Effector memory CD8-positive, alpha-beta T cell (primary cell): ENCODE measurements at regions not wholly inside any gene's neighbourhood (a gene's known extent, or its start where the extent isn't known, plus 50 kb on each side); places are given as distances from the start of the nearest gene placed in this dataset.
"Not testable (repeated sequence)": the region's sequence is repeated elsewhere in the genome, so short reads cannot be mapped to it uniquely, and the experiment has no call there.

Source experiments
- ATAC-seq: fragments of 150-1000 bp; cut with Tn5 transposase; replicated peaks from 2 replicates; pipeline ENCODE4 v1.10.0; 2021; ENCODE audit warnings: mild to moderate bottlenecking, moderate library complexity
- DNase-seq, 3 experiments: peaks; one replicate each; pipeline ENCODE4 v3.0.0; 2021
- H3K27ac Mint-ChIP-seq, 2 donors: one replicate each; pipeline ENCODE4 v1.8.0; 2022; ENCODE audit warnings: mild to moderate bottlenecking in 2 of 2, mixed read lengths in 2 of 2, moderate library complexity in 2 of 2
- H3K27me3 Mint-ChIP-seq, 2 donors: one replicate each; pipeline ENCODE4 v1.8.0; 2022; ENCODE audit warnings: mixed read lengths in 2 of 2
- H3K36me3 Mint-ChIP-seq: one replicate; pipeline ENCODE4 v1.8.0; 2022; ENCODE audit warnings: mild to moderate bottlenecking, moderate library complexity, mixed read lengths; ENCODE audit not compliant: insufficient read depth
- H3K4me1 Mint-ChIP-seq, 2 donors: one replicate each; pipeline ENCODE4 v1.8.0; 2022; ENCODE audit warnings: low read depth in 2 of 2, mixed read lengths in 2 of 2
- H3K4me3 Mint-ChIP-seq, 2 donors: one replicate each; pipeline ENCODE4 v1.8.0; 2022; ENCODE audit warnings: mild to moderate bottlenecking in 2 of 2, mixed read lengths in 2 of 2, moderate library complexity in 2 of 2
- H3K9me3 Mint-ChIP-seq, 2 donors: one replicate each; pipeline ENCODE4 v1.8.0; 2022; ENCODE audit warnings: mixed read lengths in 2 of 2

DNA sequence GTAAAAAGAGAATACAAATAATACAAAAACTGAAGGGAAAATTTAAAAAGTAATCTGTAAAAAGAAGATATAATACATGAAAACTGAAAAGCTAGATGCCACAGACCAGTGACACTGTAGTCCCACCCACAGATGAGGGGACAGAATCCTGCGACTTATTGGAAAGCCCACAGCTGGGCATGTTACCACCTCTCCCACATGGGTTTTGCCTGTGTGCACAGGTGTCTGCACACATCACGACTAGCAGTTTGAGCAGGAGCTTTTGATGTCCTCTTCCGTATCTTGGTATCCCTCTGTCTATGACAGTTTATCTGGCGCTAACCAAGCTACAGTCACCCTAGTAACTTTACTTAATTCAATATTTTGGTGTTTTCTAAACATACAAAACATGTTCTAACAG lies 291.1 kb upstream of the EXOC2 start:
- no peaks in the 10 kb centered on the region for H3K36me3 Mint-ChIP-seq
- peaks cover 43 to 53% of the 10 kb centered on the region in 2 donors for H3K27me3 Mint-ChIP-seq
- H3K4me3 Mint-ChIP-seq = no peak overlapping the region
- ATAC-seq (no peak), DNase-seq (no peak)
- H3K9me3 Mint-ChIP-seq = no peaks in the 10 kb centered on the region
- H3K4me1 Mint-ChIP-seq = no peaks in the 10 kb centered on the region
- H3K27ac Mint-ChIP-seq = no peak overlapping the region

DNA sequence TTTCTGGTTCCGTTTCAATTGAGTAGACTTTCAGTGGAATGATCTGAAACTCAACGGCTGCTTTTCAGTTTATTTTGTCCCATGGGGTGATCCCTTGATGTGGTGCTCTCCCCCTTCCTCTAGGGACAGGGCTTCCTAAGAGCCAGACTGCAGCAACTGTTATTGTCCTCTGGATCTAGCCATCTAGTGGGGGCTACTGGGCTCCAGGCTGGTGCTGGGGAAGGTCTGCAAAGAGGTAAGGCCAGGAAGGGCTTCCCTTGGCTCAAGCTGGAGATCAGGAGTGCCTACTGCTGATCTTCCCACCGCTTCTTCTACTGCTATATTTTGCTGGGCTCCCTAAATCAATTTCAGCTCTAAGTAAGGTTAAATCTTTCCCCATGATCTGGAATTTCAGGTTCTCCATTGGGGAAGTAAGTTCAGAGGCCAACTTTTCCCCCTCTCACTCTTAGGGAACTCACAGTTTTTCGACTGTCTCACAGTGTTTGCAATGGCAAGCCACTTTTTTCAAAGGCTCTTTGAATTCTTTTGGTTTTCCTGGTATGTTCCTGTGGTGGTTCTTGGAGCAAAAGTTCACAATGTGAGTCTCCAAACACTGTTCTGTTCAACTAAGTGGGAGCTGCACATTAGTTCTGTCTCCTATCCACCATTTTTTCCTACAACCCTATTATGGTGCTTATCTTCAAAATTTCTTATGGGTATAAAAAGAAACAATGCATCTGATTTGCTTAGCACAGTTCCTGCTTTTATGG lies 286.2 kb upstream of the EXOC2 start:
- ATAC-seq (no peak), DNase-seq (no peak)
- H3K9me3 Mint-ChIP-seq = peaks cover 0 to 2% of the 10 kb centered on the region in 2 donors
- H3K27ac Mint-ChIP-seq = no peak overlapping the region
- H3K4me3 Mint-ChIP-seq = no peak overlapping the region
- no peaks in the 10 kb centered on the region for H3K4me1 Mint-ChIP-seq
- no peaks in the 10 kb centered on the region for H3K36me3 Mint-ChIP-seq
- peaks cover 40 to 65% of the 10 kb centered on the region in 2 donors for H3K27me3 Mint-ChIP-seq

DNA sequence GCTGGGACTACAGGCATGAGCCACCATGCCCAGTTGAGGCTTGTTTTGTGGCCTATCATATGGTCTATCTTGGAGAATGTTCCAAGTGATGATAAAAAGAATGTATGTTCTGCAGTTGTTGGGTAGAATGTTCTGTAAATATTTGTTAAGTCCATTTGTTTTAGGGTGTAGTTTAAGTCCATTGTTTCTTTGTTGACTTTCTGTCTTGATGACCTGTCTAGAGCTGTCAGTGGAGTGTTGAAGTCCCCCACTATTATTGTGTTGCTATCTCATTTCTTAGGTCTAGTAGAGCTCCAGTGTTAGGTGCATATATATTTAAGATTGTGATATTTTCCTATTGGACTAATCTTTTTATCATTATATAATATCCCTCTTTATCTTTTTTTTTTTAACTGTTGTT lies 284.3 kb upstream of the EXOC2 start:
- not testable (repeated sequence) for H3K4me1 Mint-ChIP-seq, H3K9me3 Mint-ChIP-seq, H3K4me3 Mint-ChIP-seq, H3K27ac Mint-ChIP-seq, H3K36me3 Mint-ChIP-seq, DNase-seq, ATAC-seq
- H3K27me3 Mint-ChIP-seq = peaks cover 33 to 57% of the 10 kb centered on the region in 2 donors

DNA sequence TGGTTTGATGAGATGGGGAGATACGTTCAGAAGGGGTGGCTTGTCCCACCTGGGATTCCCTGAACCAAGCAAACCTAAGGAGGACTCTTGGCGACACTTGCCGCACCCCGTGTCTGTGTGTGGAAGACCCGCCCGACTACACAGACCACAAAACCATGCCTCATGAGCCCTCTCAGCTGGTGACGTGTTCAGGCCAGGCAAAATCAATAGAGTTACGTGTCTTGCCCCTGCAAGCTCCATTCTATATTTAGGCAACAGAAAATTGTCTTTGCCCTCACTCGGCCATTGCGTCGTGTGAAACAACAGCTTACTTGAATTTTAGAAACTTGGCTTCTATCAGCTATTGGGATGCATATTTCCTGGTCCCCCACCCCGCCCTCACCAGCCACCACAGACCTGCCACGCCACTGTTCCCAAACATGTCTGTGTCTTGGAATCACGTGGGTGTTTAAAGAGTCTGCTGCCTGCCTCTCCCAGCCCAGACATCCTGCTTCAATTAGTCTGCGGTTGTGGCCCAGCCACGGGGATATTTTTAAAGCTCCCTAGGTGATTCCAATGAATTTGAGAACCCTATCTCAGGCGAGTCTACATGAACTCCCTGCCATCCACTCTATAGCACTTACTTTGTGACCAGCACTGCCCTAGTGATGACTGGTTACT lies 279.2 kb upstream of the EXOC2 start:
- Mint-ChIP-seq H3K27ac (no peak overlapping the region), H3K27me3 (peaks cover 0 to 25% of the 10 kb centered on the region in 2 donors), H3K9me3 (peaks cover 0 to 2% of the 10 kb centered on the region in 2 donors), H3K36me3 (no peaks in the 10 kb centered on the region), H3K4me1 (no peaks in the 10 kb centered on the region), H3K4me3 (no peak overlapping the region)
- DNase-seq = no peak
- no peak for ATAC-seq

DNA sequence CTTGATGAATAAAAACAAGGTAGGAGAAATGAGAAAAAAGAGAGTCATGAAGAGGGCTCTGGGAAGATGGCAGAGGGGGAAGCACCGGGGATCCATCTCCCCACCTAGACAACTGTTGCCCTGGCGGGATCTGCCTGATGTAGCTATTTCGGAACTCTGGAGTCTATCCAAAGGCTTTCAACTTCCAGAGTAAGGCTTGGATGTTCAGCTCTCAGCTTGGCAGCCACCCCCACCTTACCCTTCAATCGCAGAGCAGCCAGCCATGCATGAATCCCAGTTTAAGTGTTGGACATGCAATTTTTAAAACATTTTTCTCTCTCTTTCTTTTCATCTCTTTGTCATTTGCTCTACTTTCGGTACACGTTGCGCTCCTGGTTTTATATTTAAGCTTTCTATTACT lies 275.9 kb upstream of the EXOC2 start:
- Mint-ChIP-seq H3K4me3 (no peak overlapping the region), H3K27me3 (peaks cover 21 to 27% of the 10 kb centered on the region in 2 donors), H3K36me3 (no peaks in the 10 kb centered on the region), H3K9me3 (no peaks in the 10 kb centered on the region), H3K27ac (no peak overlapping the region), H3K4me1 (no peaks in the 10 kb centered on the region)
- ATAC-seq (no peak), DNase-seq (no peak)

DNA sequence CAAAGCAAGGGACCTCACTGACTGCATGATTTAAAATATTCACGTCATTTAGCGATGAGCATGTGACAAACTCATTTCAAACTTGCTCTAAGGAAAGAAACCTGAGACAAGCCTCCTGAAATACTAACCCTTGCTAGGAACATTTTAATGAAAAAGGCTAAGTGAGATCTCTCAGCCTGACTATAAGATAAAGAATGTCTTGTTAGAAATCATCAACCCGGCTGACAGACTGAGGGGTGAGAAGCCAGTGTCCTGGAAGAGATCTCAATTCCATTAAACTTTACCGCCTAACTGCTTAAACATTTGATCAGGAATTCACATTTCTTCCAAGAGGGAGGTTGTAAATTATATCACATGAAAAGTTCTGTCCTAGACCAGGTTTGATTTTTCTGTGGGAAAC lies 274.8 kb upstream of the EXOC2 start:
- H3K4me1 Mint-ChIP-seq = no peaks in the 10 kb centered on the region
- ATAC-seq (no peak), DNase-seq (no peak)
- no peak overlapping the region for H3K4me3 Mint-ChIP-seq
- H3K9me3 Mint-ChIP-seq = no peaks in the 10 kb centered on the region
- H3K36me3 Mint-ChIP-seq = no peaks in the 10 kb centered on the region
- peaks cover 32 to 38% of the 10 kb centered on the region in 2 donors for H3K27me3 Mint-ChIP-seq
- H3K27ac Mint-ChIP-seq = no peak overlapping the region

DNA sequence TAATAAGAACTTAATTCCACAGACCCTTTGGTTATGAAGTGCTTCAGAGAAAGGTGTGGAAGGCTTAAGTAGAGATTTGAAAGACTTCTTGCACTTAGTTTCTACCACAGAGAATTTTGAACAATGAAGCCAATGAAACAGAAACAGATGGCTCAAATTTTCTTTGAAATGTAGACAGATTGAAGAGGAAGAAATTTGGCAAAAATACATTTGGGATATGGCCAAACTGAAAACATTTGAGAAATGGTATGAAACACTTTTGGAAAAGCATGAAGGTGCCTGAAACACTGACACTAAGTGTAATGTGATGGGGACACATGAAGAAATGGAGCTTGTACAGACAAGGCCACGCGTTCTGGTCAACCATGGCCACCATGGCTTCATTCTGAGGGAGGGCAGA lies 272.4 kb upstream of the EXOC2 start:
- no peak overlapping the region for H3K27ac Mint-ChIP-seq
- H3K36me3 Mint-ChIP-seq = no peaks in the 10 kb centered on the region
- peaks cover 46 to 51% of the 10 kb centered on the region in 2 donors for H3K27me3 Mint-ChIP-seq
- no peaks in the 10 kb centered on the region for H3K4me1 Mint-ChIP-seq
- H3K9me3 Mint-ChIP-seq = no peaks in the 10 kb centered on the region
- no peak for ATAC-seq
- H3K4me3 Mint-ChIP-seq = no peak overlapping the region
- DNase-seq = no peak

DNA sequence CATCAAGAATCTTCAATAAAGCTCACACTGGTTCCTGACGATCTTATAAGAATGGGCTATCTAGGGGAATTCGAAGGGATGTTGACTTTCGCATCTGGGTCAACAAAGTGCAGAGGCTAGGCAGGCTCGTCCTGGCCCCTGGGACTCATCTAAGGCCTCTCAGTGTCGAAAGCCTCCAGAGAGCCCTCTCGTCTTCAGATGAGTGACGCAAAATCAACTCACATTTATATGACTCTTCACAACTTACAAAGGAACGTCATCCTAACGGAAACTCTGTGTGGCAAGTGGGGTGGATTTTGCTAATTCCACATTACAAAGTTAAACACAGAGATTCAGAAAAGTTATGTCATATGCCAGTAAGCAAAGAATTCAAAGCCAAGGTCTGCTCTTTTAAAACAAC lies 270.5 kb upstream of the EXOC2 start:
- peaks cover 46 to 51% of the 10 kb centered on the region in 2 donors for H3K27me3 Mint-ChIP-seq
- ATAC-seq (no peak), DNase-seq (no peak)
- no peak overlapping the region for H3K4me3 Mint-ChIP-seq
- no peaks in the 10 kb centered on the region for H3K36me3 Mint-ChIP-seq
- H3K9me3 Mint-ChIP-seq = no peaks in the 10 kb centered on the region
- no peak overlapping the region for H3K27ac Mint-ChIP-seq
- no peaks in the 10 kb centered on the region for H3K4me1 Mint-ChIP-seq

DNA sequence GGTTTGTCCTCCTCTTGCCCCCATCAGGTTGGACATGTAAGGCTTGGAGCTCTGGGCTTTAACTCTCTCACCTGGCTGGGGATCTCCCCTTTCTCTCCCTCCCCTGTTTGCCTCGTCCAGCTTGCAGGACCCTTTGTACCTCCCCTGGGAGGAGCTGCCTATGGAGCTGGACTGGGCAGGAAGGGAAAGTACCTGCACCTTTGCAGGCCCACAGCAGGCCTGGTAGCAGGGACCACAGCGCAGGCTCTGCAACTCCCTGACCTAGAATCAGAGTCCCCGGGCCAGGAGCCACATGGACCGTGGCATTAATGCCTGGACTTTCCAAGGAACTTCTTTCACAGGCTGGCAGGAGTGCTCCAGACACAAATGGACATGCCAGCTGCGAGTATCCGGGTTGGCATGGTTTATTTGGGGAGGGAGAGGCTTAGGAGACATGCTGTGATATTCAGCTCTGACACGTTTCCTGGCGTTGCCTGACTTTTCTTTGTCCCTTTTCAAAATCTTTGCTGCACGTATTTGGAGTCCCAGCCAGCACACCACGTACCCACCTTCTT lies 268.5 kb upstream of the EXOC2 start:
- Mint-ChIP-seq H3K4me1 (no peaks in the 10 kb centered on the region), H3K27me3 (peaks cover 42 to 44% of the 10 kb centered on the region in 2 donors), H3K36me3 (no peaks in the 10 kb centered on the region), H3K27ac (no peak overlapping the region), H3K9me3 (no peaks in the 10 kb centered on the region), H3K4me3 (no peak overlapping the region)
- no peak for ATAC-seq
- DNase-seq = no peak

DNA sequence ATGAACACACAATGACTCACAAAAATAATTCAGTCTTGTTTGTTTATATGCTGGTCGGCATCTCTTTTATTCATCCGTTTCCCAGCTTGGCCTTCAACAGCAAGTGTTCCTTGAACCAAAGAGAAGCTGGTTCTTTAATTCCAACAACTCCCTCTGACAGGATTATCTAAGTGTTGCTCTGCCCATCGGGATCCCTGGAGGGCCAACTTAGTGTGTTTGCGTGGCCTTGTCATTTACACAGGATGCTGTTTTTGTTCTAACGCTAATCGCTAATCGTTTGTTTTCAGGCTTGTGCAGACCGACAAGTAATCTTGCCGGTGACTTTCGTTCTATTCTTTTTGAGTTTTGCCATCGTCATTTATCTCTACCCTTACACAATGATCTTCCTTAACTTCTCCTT lies 267.4 kb upstream of the EXOC2 start:
- ATAC-seq (no peak), DNase-seq (no peak)
- H3K4me1 Mint-ChIP-seq = no peaks in the 10 kb centered on the region
- no peaks in the 10 kb centered on the region for H3K36me3 Mint-ChIP-seq
- no peak overlapping the region for H3K4me3 Mint-ChIP-seq
- peaks cover 35 to 44% of the 10 kb centered on the region in 2 donors for H3K27me3 Mint-ChIP-seq
- no peak overlapping the region for H3K27ac Mint-ChIP-seq
- H3K9me3 Mint-ChIP-seq = no peaks in the 10 kb centered on the region

DNA sequence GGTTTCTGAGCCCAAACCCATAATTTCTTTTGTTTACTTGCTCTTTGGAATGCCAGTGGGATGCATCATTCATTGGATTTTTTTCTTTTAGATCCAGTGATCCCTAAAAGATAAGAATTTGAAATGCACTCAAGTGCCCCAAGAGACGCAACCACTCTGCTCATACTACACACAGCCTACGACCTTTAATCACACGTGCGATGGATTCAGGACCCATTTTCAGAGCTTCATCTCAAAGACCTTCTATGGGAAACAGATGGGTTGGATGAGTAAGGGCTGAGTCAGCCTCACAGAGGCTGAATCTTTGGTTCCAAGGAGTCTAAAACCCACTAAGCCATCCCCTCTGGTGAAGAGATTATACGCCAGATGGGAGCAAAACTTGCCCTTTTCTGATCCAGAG lies 265.5 kb upstream of the EXOC2 start:
- Mint-ChIP-seq H3K4me3 (no peak overlapping the region), H3K4me1 (no peaks in the 10 kb centered on the region), H3K36me3 (no peaks in the 10 kb centered on the region), H3K9me3 (no peaks in the 10 kb centered on the region), H3K27ac (no peak overlapping the region), H3K27me3 (peaks cover 36 to 48% of the 10 kb centered on the region in 2 donors)
- DNase-seq = no peak
- ATAC-seq = no peak

DNA sequence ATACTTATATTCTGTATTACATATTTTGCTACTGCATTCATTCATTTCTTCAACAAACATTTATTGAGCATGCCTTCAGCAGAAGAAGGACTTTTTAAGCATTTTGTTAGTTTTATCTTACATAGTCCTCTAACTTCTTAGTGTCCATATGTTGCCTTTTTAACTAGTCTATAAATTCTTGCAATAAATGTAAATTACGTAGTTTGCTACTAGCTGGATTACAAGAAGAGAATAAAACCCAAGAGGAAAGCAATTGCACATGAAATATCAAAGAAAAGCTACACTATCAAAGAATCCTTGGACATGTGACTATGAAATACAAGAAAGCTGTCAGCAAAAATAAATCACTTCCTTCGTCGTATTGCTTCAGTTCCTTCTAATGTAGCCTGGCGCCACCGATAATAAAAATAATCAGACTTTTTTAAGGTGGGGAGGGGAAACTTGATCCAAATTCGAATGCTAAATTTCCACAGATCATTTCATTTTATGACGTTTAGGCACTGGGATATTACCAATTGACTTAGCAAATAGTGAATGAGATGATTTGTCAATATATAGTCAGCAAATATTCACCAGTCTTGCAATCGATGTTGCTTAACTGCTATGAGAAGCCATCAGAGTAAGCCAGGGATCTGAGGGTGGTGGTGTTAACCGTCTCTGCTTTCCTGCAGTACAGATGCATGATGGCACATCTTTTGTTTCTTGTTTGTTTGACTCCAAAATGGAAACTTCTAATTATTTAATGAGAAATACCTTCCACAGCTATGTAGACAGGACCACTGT lies 258.7 kb upstream of the EXOC2 start:
- Mint-ChIP-seq H3K27ac (no peak overlapping the region), H3K27me3 (peaks cover 30% of the 10 kb centered on the region in 2 donors), H3K36me3 (no peaks in the 10 kb centered on the region), H3K9me3 (no peaks in the 10 kb centered on the region), H3K4me1 (no peaks in the 10 kb centered on the region), H3K4me3 (no peak overlapping the region)
- no peak for ATAC-seq
- no peak for DNase-seq

DNA sequence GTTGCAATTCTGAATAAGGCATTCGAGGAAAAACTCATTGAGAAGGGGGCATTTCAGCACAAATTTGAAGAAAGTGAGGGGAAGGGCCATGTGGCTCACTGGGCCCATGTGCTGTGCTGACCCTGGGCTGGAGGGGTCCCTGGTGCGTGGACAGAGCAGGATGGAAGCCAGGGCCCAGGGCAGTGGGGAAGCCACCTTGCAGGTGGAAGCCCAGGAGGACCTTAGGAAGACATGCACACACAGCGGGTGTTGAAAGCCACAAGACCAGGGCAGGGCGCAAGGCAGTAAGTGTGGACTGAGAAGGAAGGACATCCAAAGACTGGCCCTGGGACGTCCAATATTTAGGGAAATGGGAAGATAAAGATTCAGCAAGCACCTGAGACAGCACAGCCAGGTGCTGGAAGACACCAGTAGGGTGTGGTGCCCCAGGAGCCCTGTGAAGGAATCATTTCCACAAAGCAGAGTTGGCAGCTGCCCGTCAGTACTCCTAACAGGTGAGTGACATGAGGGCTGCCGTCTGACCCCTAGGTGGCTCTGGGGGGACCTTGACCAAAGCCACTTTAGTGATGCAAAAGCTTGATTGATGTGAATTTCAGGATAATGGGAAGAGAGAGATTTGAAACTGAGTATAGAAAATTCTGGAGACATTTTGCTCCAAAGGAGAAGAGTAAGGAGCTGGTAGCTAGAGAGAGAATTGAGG lies 254.4 kb upstream of the EXOC2 start:
- Mint-ChIP-seq H3K9me3 (peaks cover 0 to 2% of the 10 kb centered on the region in 2 donors), H3K36me3 (no peaks in the 10 kb centered on the region), H3K4me3 (no peak overlapping the region), H3K4me1 (no peaks in the 10 kb centered on the region), H3K27ac (no peak overlapping the region), H3K27me3 (peaks cover 8 to 10% of the 10 kb centered on the region in 2 donors)
- ATAC-seq (no peak), DNase-seq (no peak)
